M059J (cell line): ENCODE measurements at regions not wholly inside any gene's neighbourhood (a gene's known extent, or its start where the extent isn't known, plus 50 kb on each side); places are given as distances from the start of the nearest gene placed in this dataset.
"Not testable (repeated sequence)": the region's sequence is repeated elsewhere in the genome, so short reads cannot be mapped to it uniquely, and the experiment has no call there.

Experiments
- DNase-seq: peaks from one replicate; pipeline ENCODE4 v3.0.0-alpha.2; 2012; ENCODE audit warnings: low read depth

- DNase-seq, result no peak
Observed at GRCh38 chr10:9828110-9828509, 1189.6 kb upstream of the CELF2 start.

GRCh38 chr10:9833942-9834341 is 1183.7 kb upstream of the CELF2 start:
- DNase-seq, result no peak

GRCh38 chr10:9834434-9834833 is 1183.2 kb upstream of the CELF2 start:
- DNase-seq, result no peak

GRCh38 chr10:9845075-9845474 is 1172.6 kb upstream of the CELF2 start:
- DNase-seq, result no peak

- DNase-seq, result no peak
Observed at GRCh38 chr10:9848278-9848677, 1169.4 kb upstream of the CELF2 start.

GRCh38 chr10:9848981-9849380 is 1168.7 kb upstream of the CELF2 start:
- no peak for DNase-seq

GRCh38 chr10:9850415-9850814 is 1167.3 kb upstream of the CELF2 start:
- no peak for DNase-seq

- no peak for DNase-seq
Observed at GRCh38 chr10:9851808-9852207, 1165.9 kb upstream of the CELF2 start.

GRCh38 chr10:9853405-9854355 is 1164.0 kb upstream of the CELF2 start:
- no peak for DNase-seq

- DNase-seq, result not testable (repeated sequence)
Observed at GRCh38 chr10:9855451-9855850, 1162.2 kb upstream of the CELF2 start.

- DNase-seq, result no peak
Observed at GRCh38 chr10:9858816-9859215, 1158.9 kb upstream of the CELF2 start.

- DNase-seq, result no peak
Observed at GRCh38 chr10:9860045-9860444, 1157.6 kb upstream of the CELF2 start.

GRCh38 chr10:9863559-9864121 is 1154.0 kb upstream of the CELF2 start:
- DNase-seq, result no peak

GRCh38 chr10:9868499-9868898 is 1149.2 kb upstream of the CELF2 start:
- DNase-seq, result no peak

- DNase-seq, result no peak
Observed at GRCh38 chr10:9869205-9869604, 1148.5 kb upstream of the CELF2 start.

- no peak for DNase-seq
Observed at GRCh38 chr10:9869606-9870176, 1148.0 kb upstream of the CELF2 start.

- no peak for DNase-seq
Observed at GRCh38 chr10:9875353-9875752, 1142.3 kb upstream of the CELF2 start.

GRCh38 chr10:9877978-9878377 is 1139.7 kb upstream of the CELF2 start:
- DNase-seq, result no peak

GRCh38 chr10:9878383-9878782 is 1139.3 kb upstream of the CELF2 start:
- no peak for DNase-seq

- DNase-seq, result no peak
Observed at GRCh38 chr10:9885761-9886160, 1131.9 kb upstream of the CELF2 start.

GRCh38 chr10:9886772-9887171 is 1130.9 kb upstream of the CELF2 start:
- DNase-seq, result no peak

- no peak for DNase-seq
Observed at GRCh38 chr10:9895453-9895852, 1122.2 kb upstream of the CELF2 start.

GRCh38 chr10:9895981-9896380 is 1121.7 kb upstream of the CELF2 start:
- DNase-seq, result no peak
